CD4-positive, CD25-positive, alpha-beta regulatory T cell (primary cell): ENCODE measurements at regions not wholly inside any gene's neighbourhood (a gene's known extent, or its start where the extent isn't known, plus 50 kb on each side); places are given as distances from the start of the nearest gene placed in this dataset.

Source experiments
- ATAC-seq, 2 donors: fragments of 150-1000 bp; cut with Tn5 transposase; one replicate each; pipeline ENCODE4 v1.10.0; 2021; ENCODE audit warnings: low read depth in 2 of 2, moderate number of reproducible peaks in 2 of 2, moderate library complexity in 1 of 2
- DNase-seq, 3 donors: peaks; one replicate each; pipeline versions ENCODE4 v3.0.0 to v3.0.0-alpha.2; 2012 to 2022; ENCODE audit warnings: mixed read lengths in 1 of 3
- H3K27ac ChIP-seq: one replicate; pipeline ENCODE4 v1.7.0; 2013; ENCODE audit warnings: mild to moderate bottlenecking, low read length; ENCODE audit not compliant: insufficient read depth, poor library complexity, severe bottlenecking
- H3K27me3 ChIP-seq: one replicate; pipeline ENCODE4 v1.7.0; 2013; ENCODE audit warnings: low read length; ENCODE audit not compliant: control insufficient read depth, insufficient read depth
- H3K36me3 ChIP-seq: one replicate; pipeline ENCODE4 v1.7.0; 2013; ENCODE audit warnings: mild to moderate bottlenecking, low read length, moderate library complexity; ENCODE audit not compliant: control insufficient read depth, insufficient read depth
- H3K4me1 ChIP-seq: 2 replicates; pipeline ENCODE4 v1.7.0; 2013; ENCODE audit warnings: mild to moderate bottlenecking, low read length; ENCODE audit not compliant: insufficient read depth, control insufficient read depth, poor library complexity, severe bottlenecking
- H3K4me3 ChIP-seq: one replicate; pipeline ENCODE4 v1.7.0; 2013; ENCODE audit warnings: low read depth, mild to moderate bottlenecking, low read length, moderate library complexity
- H3K9me3 ChIP-seq, 2 experiments: 1 replicate in 1 of 2; 2 replicates in 1 of 2; pipeline ENCODE4 v1.7.0; 2013; ENCODE audit warnings: low read length in 2 of 2, mild to moderate bottlenecking in 1 of 2, moderate library complexity in 1 of 2; ENCODE audit not compliant: control insufficient read depth in 2 of 2
- H3K27ac Mint-ChIP-seq, 3 donors: one replicate each; pipeline ENCODE4 v1.8.0; 2020 to 2022; ENCODE audit warnings: mild to moderate bottlenecking in 3 of 3, mixed read lengths in 3 of 3, moderate library complexity in 2 of 3
- H3K27me3 Mint-ChIP-seq: one replicate; pipeline ENCODE4 v1.8.0; 2022; ENCODE audit warnings: mild to moderate bottlenecking, mixed read lengths
- H3K36me3 Mint-ChIP-seq: one replicate; pipeline ENCODE4 v1.8.0; 2020; ENCODE audit warnings: mixed read lengths
- H3K4me1 Mint-ChIP-seq, 4 donors: one replicate each; pipeline ENCODE4 v1.8.0; 2020 to 2022; ENCODE audit warnings: mixed read lengths in 4 of 4, mild to moderate bottlenecking in 1 of 4
- H3K4me3 Mint-ChIP-seq, 4 donors: one replicate each; pipeline ENCODE4 v1.8.0; 2020 to 2022; ENCODE audit warnings: mild to moderate bottlenecking in 4 of 4, mixed read lengths in 4 of 4, moderate library complexity in 3 of 4
- H3K9me3 Mint-ChIP-seq, 7 donors: one replicate each; pipeline ENCODE4 v1.8.0; 2020 to 2022; ENCODE audit warnings: mixed read lengths in 7 of 7, mild to moderate bottlenecking in 3 of 7, moderate library complexity in 2 of 7

GRCh38 chr1:17990401-17990800 lies 117.2 kb upstream of the IGSF21 start:
- no peaks in the 10 kb centered on the region for H3K4me1 ChIP-seq
- H3K4me3 ChIP-seq: no peak overlapping the region
- H3K4me3 Mint-ChIP-seq: no peak overlapping the region
- H3K27me3 ChIP-seq: no peaks in the 10 kb centered on the region
- H3K9me3 Mint-ChIP-seq: peaks cover 0 to 10% (median 2%) of the 10 kb centered on the region in 7 donors
- no peak for DNase-seq
- H3K27me3 Mint-ChIP-seq: peaks cover 12% of the 10 kb centered on the region
- no peak overlapping the region for H3K27ac ChIP-seq
- H3K4me1 Mint-ChIP-seq: no peaks in the 10 kb centered on the region
- no peaks in the 10 kb centered on the region for H3K9me3 ChIP-seq
- no peaks in the 10 kb centered on the region for H3K36me3 ChIP-seq
- H3K27ac Mint-ChIP-seq: no peak overlapping the region
- no peaks in the 10 kb centered on the region for H3K36me3 Mint-ChIP-seq
- ATAC-seq: no peak

- H3K9me3 Mint-ChIP-seq: peaks cover 0 to 7% (median 2%) of the 10 kb centered on the region in 7 donors
- Histone ChIP-seq H3K4me3 (no peak overlapping the region), H3K9me3 (no peaks in the 10 kb centered on the region), H3K27me3 (no peaks in the 10 kb centered on the region), H3K36me3 (no peaks in the 10 kb centered on the region), H3K27ac (no peak overlapping the region), H3K4me1 (no peaks in the 10 kb centered on the region)
- DNase-seq (no peak), ATAC-seq (no peak)
- peaks cover 9% of the 10 kb centered on the region for H3K27me3 Mint-ChIP-seq
- no peaks in the 10 kb centered on the region for H3K4me1 Mint-ChIP-seq
- no peak overlapping the region for H3K27ac Mint-ChIP-seq
- H3K36me3 Mint-ChIP-seq: no peaks in the 10 kb centered on the region
- no peak overlapping the region for H3K4me3 Mint-ChIP-seq
Measured at GRCh38 chr1:17991996-17992395, 115.6 kb upstream of the IGSF21 start.

- DNase-seq (no peak), ATAC-seq (no peak)
- no peaks in the 10 kb centered on the region for H3K4me1 Mint-ChIP-seq
- Histone ChIP-seq H3K27ac (no peak overlapping the region), H3K9me3 (no peaks in the 10 kb centered on the region), H3K4me3 (no peak overlapping the region), H3K36me3 (no peaks in the 10 kb centered on the region), H3K27me3 (no peaks in the 10 kb centered on the region), H3K4me1 (no peaks in the 10 kb centered on the region)
- no peaks in the 10 kb centered on the region for H3K36me3 Mint-ChIP-seq
- peaks cover 5% of the 10 kb centered on the region for H3K27me3 Mint-ChIP-seq
- no peak overlapping the region for H3K27ac Mint-ChIP-seq
- no peak overlapping the region for H3K4me3 Mint-ChIP-seq
- H3K9me3 Mint-ChIP-seq: peaks cover 0 to 3% (median 2%) of the 10 kb centered on the region in 7 donors
Measured at GRCh38 chr1:17992800-17993199, 114.8 kb upstream of the IGSF21 start.

- no peak for ATAC-seq
- Histone ChIP-seq H3K4me1 (no peaks in the 10 kb centered on the region), H3K27ac (no peak overlapping the region), H3K36me3 (no peaks in the 10 kb centered on the region), H3K9me3 (no peaks in the 10 kb centered on the region), H3K27me3 (no peaks in the 10 kb centered on the region), H3K4me3 (no peak overlapping the region)
- no peaks in the 10 kb centered on the region for H3K27me3 Mint-ChIP-seq
- no peaks in the 10 kb centered on the region for H3K36me3 Mint-ChIP-seq
- H3K27ac Mint-ChIP-seq: peak overlapping the region in 1 of 3 donors; percentile 7
- H3K9me3 Mint-ChIP-seq: peaks cover 0 to 3% (median 2%) of the 10 kb centered on the region in 7 donors
- no peak overlapping the region for H3K4me3 Mint-ChIP-seq
- no peak for DNase-seq
- H3K4me1 Mint-ChIP-seq: no peaks in the 10 kb centered on the region
Measured at GRCh38 chr1:17994046-17994445, 113.6 kb upstream of the IGSF21 start.

- no peak overlapping the region for H3K27ac ChIP-seq
- ATAC-seq: no peak
- DNase-seq: no peak
- no peaks in the 10 kb centered on the region for H3K36me3 ChIP-seq
- no peak overlapping the region for H3K27ac Mint-ChIP-seq
- no peaks in the 10 kb centered on the region for H3K36me3 Mint-ChIP-seq
- H3K9me3 Mint-ChIP-seq: peaks cover 0 to 3% (median 0%) of the 10 kb centered on the region in 7 donors
- H3K27me3 Mint-ChIP-seq: no peaks in the 10 kb centered on the region
- no peak overlapping the region for H3K4me3 Mint-ChIP-seq
- no peaks in the 10 kb centered on the region for H3K27me3 ChIP-seq
- H3K4me3 ChIP-seq: no peak overlapping the region
- no peaks in the 10 kb centered on the region for H3K9me3 ChIP-seq
- H3K4me1 Mint-ChIP-seq: no peaks in the 10 kb centered on the region
- H3K4me1 ChIP-seq: no peaks in the 10 kb centered on the region
Measured at GRCh38 chr1:17995480-17995879, 112.1 kb upstream of the IGSF21 start.

- no peaks in the 10 kb centered on the region for H3K9me3 ChIP-seq
- Mint-ChIP-seq H3K27me3 (peaks cover 5% of the 10 kb centered on the region), H3K4me3 (no peak overlapping the region), H3K9me3 (peaks cover 0 to 4% (median 0%) of the 10 kb centered on the region in 7 donors), H3K27ac (peak overlapping the region in 1 of 3 donors; percentile 45), H3K4me1 (no peaks in the 10 kb centered on the region), H3K36me3 (no peaks in the 10 kb centered on the region)
- no peak overlapping the region for H3K4me3 ChIP-seq
- DNase-seq (no peak), ATAC-seq (no peak)
- H3K4me1 ChIP-seq: no peaks in the 10 kb centered on the region
- no peak overlapping the region for H3K27ac ChIP-seq
- no peaks in the 10 kb centered on the region for H3K27me3 ChIP-seq
- H3K36me3 ChIP-seq: no peaks in the 10 kb centered on the region
Measured at GRCh38 chr1:17998889-17999288, 108.7 kb upstream of the IGSF21 start.

- Mint-ChIP-seq H3K4me1 (no peaks in the 10 kb centered on the region), H3K27me3 (peaks cover 5% of the 10 kb centered on the region), H3K27ac (no peak overlapping the region), H3K4me3 (no peak overlapping the region), H3K9me3 (peaks cover 0 to 4% (median 0%) of the 10 kb centered on the region in 7 donors), H3K36me3 (no peaks in the 10 kb centered on the region)
- Histone ChIP-seq H3K27me3 (no peaks in the 10 kb centered on the region), H3K4me1 (no peaks in the 10 kb centered on the region), H3K27ac (no peak overlapping the region), H3K4me3 (no peak overlapping the region), H3K9me3 (no peaks in the 10 kb centered on the region), H3K36me3 (no peaks in the 10 kb centered on the region)
- ATAC-seq: no peak
- DNase-seq: no peak
Measured at GRCh38 chr1:17999884-18000283, 107.7 kb upstream of the IGSF21 start.

- H3K27ac Mint-ChIP-seq: no peak overlapping the region
- Histone ChIP-seq H3K27me3 (no peaks in the 10 kb centered on the region), H3K9me3 (no peaks in the 10 kb centered on the region), H3K27ac (no peak overlapping the region), H3K4me3 (no peak overlapping the region), H3K36me3 (no peaks in the 10 kb centered on the region), H3K4me1 (no peaks in the 10 kb centered on the region)
- H3K4me3 Mint-ChIP-seq: no peak overlapping the region
- H3K4me1 Mint-ChIP-seq: no peaks in the 10 kb centered on the region
- peaks cover 0 to 4% (median 0%) of the 10 kb centered on the region in 7 donors for H3K9me3 Mint-ChIP-seq
- no peak for ATAC-seq
- no peak for DNase-seq
- H3K27me3 Mint-ChIP-seq: peaks cover 8% of the 10 kb centered on the region
- H3K36me3 Mint-ChIP-seq: no peaks in the 10 kb centered on the region
Measured at GRCh38 chr1:18001725-18002124, 105.9 kb upstream of the IGSF21 start.
